ENCODE measurements at regions not wholly inside any gene's neighbourhood (a gene's known extent, or its start where the extent isn't known, plus 50 kb on each side); places are given as distances from the start of the nearest gene placed in this dataset.

GRCh38 chr2:240377366-240377765 lies 58.1 kb upstream of the GPC1 start:
- TF ChIP-seq, protein P1, sequence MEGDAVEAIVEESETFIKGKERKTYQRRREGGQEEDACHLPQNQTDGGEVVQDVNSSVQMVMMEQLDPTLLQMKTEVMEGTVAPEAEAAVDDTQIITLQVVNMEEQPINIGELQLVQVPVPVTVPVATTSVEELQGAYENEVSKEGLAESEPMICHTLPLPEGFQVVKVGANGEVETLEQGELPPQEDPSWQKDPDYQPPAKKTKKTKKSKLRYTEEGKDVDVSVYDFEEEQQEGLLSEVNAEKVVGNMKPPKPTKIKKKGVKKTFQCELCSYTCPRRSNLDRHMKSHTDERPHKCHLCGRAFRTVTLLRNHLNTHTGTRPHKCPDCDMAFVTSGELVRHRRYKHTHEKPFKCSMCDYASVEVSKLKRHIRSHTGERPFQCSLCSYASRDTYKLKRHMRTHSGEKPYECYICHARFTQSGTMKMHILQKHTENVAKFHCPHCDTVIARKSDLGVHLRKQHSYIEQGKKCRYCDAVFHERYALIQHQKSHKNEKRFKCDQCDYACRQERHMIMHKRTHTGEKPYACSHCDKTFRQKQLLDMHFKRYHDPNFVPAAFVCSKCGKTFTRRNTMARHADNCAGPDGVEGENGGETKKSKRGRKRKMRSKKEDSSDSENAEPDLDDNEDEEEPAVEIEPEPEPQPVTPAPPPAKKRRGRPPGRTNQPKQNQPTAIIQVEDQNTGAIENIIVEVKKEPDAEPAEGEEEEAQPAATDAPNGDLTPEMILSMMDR (conservative IDR thresholded peaks at IDR 0.05 in 1 of 2, IDR thresholded peaks at IDR 0.05 in 1 of 2; ENCODE audit: low read depth in 1 of 2, low read length in 2 of 2), result no peak
- no peak for TF ChIP-seq EZH2 (IDR thresholded peaks at IDR 0.05; ENCODE audit: low read length, missing control alignments)
